Globus pallidus (tissue), 1 donor: ENCODE measurements at regions not wholly inside any gene's neighbourhood (a gene's known extent, or its start where the extent isn't known, plus 50 kb on each side); places are given as distances from the start of the nearest gene placed in this dataset.

Experiments
- DNase-seq: peaks from one replicate; pipeline ENCODE4 v3.0.0-alpha.2; 2015; ENCODE audit warnings: low spot score

DNA sequence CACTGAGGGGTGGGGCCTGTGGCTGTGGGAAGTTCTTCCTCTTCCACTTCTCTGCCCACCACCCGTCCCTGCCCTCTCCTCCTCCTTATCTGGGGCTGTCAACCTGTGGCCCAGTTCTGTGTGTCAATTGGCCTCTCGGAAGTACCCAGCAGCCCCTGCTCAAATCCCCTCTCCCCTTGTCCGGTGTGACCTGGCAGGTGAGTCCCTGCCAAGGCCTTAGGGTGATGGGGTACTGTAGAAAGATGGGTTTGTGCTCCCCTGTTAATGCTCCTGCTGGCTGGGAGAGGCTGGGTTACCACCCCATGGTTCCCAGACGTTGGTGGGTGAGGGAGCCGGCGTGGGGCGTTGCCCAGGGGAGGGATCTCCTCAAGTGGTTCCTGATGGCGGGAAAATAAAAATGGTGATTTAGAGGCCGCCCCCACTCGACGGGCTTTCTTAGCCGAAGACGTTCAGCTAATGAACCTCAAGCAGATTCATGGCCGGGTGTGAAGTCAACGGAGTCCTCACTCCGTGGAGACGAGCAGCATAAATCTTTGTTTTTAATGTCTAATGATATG, 141.2 kb downstream of the URI1 start:
- DNase-seq, result no peak

DNA sequence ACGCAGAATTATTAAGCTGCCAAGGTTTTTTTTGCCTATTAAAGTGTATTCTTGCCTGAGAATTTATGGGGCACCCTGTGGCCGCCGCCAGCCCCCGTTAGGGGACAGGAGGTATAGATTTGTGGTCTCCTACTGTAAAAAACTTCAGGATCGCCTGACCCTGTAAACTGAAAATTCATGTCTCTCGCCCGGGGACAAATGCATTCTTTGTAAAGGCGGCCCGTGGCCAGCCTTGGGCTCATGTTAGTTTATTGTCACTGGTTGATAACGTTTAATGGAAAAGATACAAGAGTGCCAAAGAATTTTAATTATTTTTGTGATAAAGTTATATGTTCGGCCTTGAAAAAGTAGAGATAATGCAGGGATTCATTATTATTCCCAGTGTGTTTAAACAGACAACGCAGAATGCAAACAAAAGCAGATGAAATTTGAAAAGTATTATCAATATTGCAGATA, 141.7 kb downstream of the URI1 start:
- no peak for DNase-seq

DNA sequence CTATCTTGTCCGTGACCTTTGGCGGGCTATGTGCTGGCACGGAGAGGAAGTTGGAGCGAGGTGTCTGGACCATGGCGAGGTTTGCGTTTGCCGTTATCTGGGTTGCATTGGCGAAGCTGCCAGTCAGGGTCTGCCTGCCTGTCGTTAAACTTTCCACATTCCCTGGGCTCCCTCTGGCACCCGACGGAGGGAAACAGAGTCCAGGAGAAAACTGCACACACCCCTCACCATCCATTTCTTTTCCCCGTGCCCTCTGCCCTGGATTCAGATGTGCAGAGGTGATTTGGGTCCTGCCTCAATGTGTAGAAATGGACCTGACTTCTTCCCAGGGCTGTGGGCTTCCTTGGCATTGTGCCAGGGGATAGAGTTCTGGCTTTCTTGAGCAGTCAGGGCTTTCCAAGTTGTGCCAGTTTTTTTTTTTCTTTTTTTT, 142.4 kb downstream of the URI1 start:
- DNase-seq, result no peak

GRCh38 chr19:30085394-30085793, 143.4 kb downstream of the URI1 start:
- no peak for DNase-seq

DNA sequence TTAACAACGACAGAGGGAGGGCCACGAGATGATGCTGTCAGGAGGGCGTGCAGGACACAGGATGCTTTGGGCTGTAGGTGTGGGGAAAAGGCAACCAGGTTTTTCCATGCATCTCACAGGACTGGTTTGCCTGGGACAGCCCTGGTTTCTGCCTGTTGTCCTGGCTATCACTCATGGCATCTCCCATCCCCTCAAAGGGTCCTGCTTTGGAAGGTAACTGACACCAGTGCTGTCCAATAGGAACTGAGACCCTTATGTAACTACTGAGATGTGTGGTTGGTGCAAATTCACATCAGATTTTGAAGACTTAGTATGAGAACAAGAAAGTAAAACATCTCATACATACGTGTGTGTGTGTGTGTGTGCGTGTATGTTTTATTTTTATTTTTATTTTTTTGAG, 144.2 kb downstream of the URI1 start:
- no peak for DNase-seq

DNA sequence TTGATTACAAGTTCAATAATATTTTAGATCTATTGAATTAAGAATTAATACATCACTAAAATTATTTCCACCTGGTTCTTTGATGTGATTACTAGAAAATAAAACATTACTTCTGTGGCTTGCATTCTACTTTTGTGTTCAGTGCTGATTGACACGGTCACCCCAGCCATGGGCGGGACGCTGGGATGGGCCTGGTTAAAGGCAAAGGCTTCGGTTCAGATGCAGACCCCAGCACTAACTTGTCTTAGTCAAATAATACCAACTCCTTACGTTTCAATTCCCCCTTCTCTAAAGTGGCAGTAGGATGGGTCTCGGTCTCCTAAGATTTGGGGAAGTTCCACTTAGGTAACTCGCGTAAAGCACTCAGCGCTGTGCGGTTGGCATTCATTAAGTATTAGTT, 144.9 kb downstream of the URI1 start:
- DNase-seq, result no peak

GRCh38 chr19:30087381-30088138, 145.5 kb downstream of the URI1 start:
- peak; percentile 30 for DNase-seq

GRCh38 chr19:30088567-30088966, 146.5 kb downstream of the URI1 start:
- no peak for DNase-seq

GRCh38 chr19:30089086-30089665, 147.1 kb downstream of the URI1 start:
- no peak for DNase-seq

DNA sequence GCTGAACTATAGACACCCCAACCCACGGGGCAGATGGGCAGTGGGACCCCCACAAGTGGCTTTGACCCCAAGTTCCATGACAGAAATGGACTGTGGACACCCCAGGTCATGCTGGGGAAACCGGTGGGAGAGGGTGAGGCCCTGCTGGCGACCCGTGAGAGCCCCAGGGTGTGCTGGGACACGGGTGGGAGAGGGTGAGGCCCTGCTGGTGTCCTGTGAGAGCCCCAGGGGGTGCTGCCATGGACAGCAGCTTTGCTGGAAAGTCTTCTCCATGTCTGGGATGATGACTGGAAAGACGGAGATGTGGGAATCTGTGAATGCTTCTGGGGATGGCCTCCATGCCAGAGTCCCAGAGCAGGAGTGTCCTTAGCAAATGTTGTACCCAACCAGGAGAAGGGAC, 148.4 kb downstream of the URI1 start:
- DNase-seq, result no peak

GRCh38 chr19:30090963-30091362, 148.9 kb downstream of the URI1 start:
- DNase-seq, result no peak

- DNase-seq, result no peak
These were observed 149.4 kb downstream of the URI1 start for GRCh38 chr19:30091456-30091855.

DNA sequence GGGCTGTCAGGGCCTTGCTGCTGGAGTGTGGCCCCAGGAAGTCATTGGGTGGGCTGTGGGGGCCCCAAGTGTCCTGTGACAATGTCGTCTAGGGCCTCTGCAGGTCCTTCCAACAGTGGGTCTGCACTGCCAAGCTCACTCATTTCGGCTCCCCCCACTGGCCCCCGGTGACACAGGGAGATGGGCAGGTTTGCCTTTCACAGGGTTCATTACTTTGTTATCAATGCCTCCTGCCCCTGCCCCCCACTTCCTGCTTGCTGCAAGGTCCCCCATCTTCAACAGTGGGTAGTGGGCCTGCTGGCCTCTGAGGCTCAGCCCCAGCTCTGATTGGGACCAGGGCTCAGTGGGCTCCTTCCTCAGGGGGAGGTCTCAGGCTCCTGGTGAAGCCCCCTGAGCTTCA, 149.8 kb downstream of the URI1 start:
- no peak for DNase-seq

DNA sequence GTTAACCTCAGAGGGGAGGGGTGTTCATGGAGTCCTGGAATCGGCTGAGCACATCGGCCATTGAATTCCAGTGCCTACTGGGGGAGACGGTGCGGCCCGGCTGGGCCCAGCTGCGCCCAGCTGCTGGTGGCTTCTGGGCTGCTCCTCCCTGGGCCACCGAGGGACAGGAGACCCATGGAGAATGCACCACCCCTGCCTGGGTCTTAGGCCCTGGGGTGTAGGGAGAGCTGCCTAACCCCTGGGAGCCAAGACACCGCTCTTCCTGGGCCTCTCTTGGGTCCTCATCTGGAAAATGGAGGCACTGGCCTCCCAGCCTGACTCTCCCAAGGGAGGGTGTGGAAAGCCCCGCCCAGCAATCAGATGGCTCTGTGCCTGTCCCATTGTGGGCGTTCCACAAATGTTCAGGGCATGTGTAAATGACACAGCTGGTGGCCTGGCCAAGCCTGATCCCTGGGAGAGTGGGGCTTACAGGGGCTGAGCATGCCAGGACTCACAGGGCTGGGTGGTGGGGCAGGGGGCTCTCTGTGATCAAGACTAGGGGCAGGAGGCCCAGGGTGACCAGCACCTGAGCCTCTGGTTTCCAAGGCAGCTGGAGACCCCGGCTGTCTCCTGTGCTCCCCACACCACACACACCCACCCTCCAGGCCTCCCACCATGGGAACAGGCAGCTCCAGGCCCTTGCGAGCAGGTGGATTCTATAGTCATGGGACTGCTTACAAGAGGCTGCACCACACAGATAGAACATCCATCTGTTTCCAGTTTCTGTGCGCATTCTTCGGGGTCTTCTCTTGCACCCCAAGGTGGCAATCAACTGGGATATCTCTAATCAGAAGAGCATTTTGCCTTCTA, 150.9 kb downstream of the URI1 start:
- DNase-seq, result no peak

- DNase-seq, result no peak
These were observed 152.1 kb downstream of the URI1 start for GRCh38 chr19:30093966-30094755.

DNA sequence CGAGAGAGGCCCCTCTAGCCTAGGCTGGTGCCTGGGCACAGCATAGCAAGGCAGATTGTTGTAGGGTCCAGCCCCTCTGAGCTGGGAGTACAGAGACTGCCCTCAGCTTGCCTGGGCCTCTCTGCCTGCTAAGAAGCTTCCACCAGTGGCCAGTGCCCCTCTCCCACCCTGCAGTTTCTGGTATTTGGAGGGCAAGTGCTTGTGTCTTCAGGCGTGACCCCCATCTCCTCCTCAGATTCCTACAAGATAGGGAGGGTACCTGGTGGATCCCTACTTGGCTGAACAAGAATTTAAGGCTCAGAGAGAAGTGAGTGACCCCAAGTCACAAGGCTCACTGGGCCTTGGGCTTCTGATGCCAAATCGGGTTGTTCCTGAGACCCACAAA, 152.7 kb downstream of the URI1 start:
- no peak for DNase-seq

GRCh38 chr19:30095171-30095570, 153.1 kb downstream of the URI1 start:
- DNase-seq, result no peak

DNA sequence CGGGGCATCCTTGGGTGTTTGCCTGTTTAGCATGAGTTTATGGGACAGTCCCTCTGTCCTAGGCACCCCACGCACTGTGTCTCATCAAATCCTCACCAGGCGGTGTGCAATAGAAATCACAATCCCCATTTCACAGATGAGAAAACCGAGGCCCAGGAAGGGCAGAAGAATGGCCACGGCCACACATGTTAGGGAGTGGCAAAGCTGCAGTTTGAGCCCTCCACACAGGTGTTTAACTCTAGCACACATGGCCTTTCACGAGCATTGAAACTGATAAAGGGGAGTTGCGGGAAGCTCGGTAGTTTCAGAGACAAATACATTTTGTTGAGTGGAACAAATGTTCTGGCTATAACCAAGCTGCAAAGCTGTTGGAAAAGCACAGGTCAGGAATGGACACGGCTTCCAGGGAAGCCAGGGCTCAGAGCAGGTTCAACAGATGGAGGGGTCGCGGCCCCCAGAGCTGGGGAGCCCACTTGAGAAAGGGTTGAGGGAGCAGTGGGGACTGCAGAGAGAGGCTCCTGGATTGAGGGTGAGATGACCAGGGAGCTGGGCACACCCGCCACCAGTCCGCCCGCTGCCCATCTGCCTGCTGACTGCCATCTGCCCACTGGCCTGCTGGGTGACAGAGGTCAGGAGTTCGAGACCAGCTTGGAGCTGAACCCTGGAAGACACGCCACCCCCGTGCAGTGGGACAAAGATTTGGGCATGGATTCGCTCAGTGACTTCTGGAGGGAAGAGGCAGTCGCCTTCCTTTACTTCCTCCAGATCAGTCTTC, 154.7 kb downstream of the URI1 start:
- DNase-seq, result no peak

- DNase-seq, result no peak
These were observed 155.8 kb downstream of the URI1 start for GRCh38 chr19:30097746-30098280.

GRCh38 chr19:30102239-30102638, 160.2 kb downstream of the URI1 start:
- no peak for DNase-seq

DNA sequence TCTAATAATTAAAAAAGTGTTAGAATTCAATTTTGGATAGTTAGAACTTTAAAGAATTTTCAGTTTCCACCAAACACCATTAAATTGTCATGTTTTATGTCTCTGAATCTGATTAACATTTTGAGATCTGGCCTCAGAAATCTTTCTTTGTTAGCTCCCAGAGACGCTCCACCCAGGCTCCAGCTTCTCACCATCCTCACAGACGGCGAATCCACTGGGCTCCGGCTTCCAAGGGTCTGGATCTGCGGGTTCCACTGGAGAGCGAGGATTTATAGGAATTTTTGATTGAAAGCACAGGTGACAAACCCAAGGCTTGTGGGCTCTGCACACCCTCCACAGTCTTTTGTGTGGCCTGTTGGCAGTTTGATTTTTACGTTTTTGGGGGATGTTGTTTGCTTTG, 160.6 kb downstream of the URI1 start:
- no peak for DNase-seq
